HG03432 (cell line): ENCODE measurements at regions not wholly inside any gene's neighbourhood (a gene's known extent, or its start where the extent isn't known, plus 50 kb on each side); places are given as distances from the start of the nearest gene placed in this dataset.
"Not testable (repeated sequence)": the region's sequence is repeated elsewhere in the genome, so short reads cannot be mapped to it uniquely, and the experiment has no call there.

Experiments
- ATAC-seq: cut with Tn5 transposase; IDR thresholded peaks from one replicate; pipeline ENCODE4 v1.9.1; 2021; ENCODE audit warnings: mild to moderate bottlenecking, moderate library complexity; ENCODE audit not compliant: unreplicated experiment

GRCh38 chr1:214141486-214141885 lies 139.5 kb upstream of the SMYD2 start:
- ATAC-seq, result no peak

GRCh38 chr1:214143006-214143992 lies 137.7 kb upstream of the SMYD2 start:
- ATAC-seq, result no peak

GRCh38 chr1:214144521-214144920 lies 136.4 kb upstream of the SMYD2 start:
- ATAC-seq, result not testable (repeated sequence)

- peak; percentile 62 for ATAC-seq
These were observed 134.4 kb upstream of the SMYD2 start for GRCh38 chr1:214146523-214146922.

GRCh38 chr1:214154596-214155292 lies 126.2 kb upstream of the SMYD2 start:
- no peak for ATAC-seq

- no peak for ATAC-seq
These were observed 124.9 kb upstream of the SMYD2 start for GRCh38 chr1:214155987-214156625.

- ATAC-seq, result no peak
These were observed 116.8 kb upstream of the SMYD2 start for GRCh38 chr1:214164173-214164572.

- ATAC-seq, result no peak
These were observed 115.0 kb upstream of the SMYD2 start for GRCh38 chr1:214165850-214166374.

GRCh38 chr1:214174508-214175199 lies 106.3 kb upstream of the SMYD2 start:
- no peak for ATAC-seq

GRCh38 chr1:214178102-214178501 lies 102.9 kb upstream of the SMYD2 start:
- ATAC-seq, result no peak

- no peak for ATAC-seq
These were observed 96.0 kb upstream of the SMYD2 start for GRCh38 chr1:214184992-214185391.

- no peak for ATAC-seq
These were observed 94.7 kb upstream of the SMYD2 start for GRCh38 chr1:214186103-214186824.

GRCh38 chr1:214187121-214187900 lies 93.6 kb upstream of the SMYD2 start:
- no peak for ATAC-seq

GRCh38 chr1:214187933-214188332 lies 93.0 kb upstream of the SMYD2 start:
- ATAC-seq, result no peak

GRCh38 chr1:214188835-214189234 lies 92.1 kb upstream of the SMYD2 start:
- ATAC-seq, result no peak

- no peak for ATAC-seq
These were observed 87.9 kb upstream of the SMYD2 start for GRCh38 chr1:214192825-214193643.

- no peak for ATAC-seq
These were observed 87.3 kb upstream of the SMYD2 start for GRCh38 chr1:214193691-214194090.

GRCh38 chr1:214198571-214198970 lies 82.4 kb upstream of the SMYD2 start:
- ATAC-seq, result no peak
